ENCODE measurements at regions not wholly inside any gene's neighbourhood (a gene's known extent, or its start where the extent isn't known, plus 50 kb on each side); places are given as distances from the start of the nearest gene placed in this dataset.

DNA sequence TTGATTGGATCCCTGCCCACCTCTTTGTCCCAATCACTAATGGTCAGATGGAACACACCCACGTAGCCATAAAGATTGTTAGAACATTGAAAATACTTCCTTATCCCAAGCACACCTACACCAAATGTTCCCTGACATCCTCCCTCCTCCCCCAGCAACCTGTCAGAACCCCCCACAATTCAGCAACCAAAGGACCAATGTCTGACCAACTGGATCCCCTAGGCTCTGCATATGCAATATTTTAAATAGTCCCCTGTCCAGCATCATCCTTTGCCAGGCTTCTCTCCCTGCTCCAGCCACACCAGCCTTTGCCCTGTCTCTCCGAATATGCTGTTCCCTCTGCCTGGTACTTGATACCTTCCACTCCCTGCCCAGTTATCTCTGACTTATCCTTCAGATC, 54.9 kb upstream of the CES5A start:
- H3K4me1 Mint-ChIP-seq (ENCODE audit: low read depth) = no peaks in the 10 kb centered on the region
- ATAC-seq (no peak), DNase-seq (no peak)
- no peaks in the 10 kb centered on the region for H3K36me3 Mint-ChIP-seq (ENCODE audit: insufficient read depth)
- no peaks in the 10 kb centered on the region for H3K9me3 Mint-ChIP-seq
- peaks cover 10% of the 10 kb centered on the region for H3K27me3 Mint-ChIP-seq (ENCODE audit: low read depth)
- no peak overlapping the region for H3K4me3 Mint-ChIP-seq

- no peak overlapping the region for H3K4me3 Mint-ChIP-seq
Measured at GRCh38 chr16:55929181-55929580, 54.0 kb upstream of the CES5A start.

GRCh38 chr16:55925242-55925641, 50.1 kb upstream of the CES5A start:
- H3K4me3 Mint-ChIP-seq = no peak overlapping the region
- peaks cover 25% of the 10 kb centered on the region for H3K27me3 Mint-ChIP-seq (ENCODE audit: low read depth)
- H3K4me1 Mint-ChIP-seq (ENCODE audit: low read depth) = no peaks in the 10 kb centered on the region
- no peak for ATAC-seq
- H3K9me3 Mint-ChIP-seq = peaks cover 7% of the 10 kb centered on the region
- no peak for DNase-seq
- no peaks in the 10 kb centered on the region for H3K36me3 Mint-ChIP-seq (ENCODE audit: insufficient read depth)

More at GRCh38 chr16:55929181-55929580, 54.0 kb upstream of the CES5A start:
- Mint-ChIP-seq H3K9me3 (no peaks in the 10 kb centered on the region), H3K4me1 (ENCODE audit: low read depth) (no peaks in the 10 kb centered on the region), H3K27me3 (ENCODE audit: low read depth) (peaks cover 8% of the 10 kb centered on the region), H3K36me3 (ENCODE audit: insufficient read depth) (no peaks in the 10 kb centered on the region)
- DNase-seq (no peak), ATAC-seq (no peak)

All from activated T-cell treated with anti-CD3 and anti-CD28 coated beads, Interleukin-2, amount 50 U/mL, for 4 hours (primary cell).